ENCODE measurements at regions not wholly inside any gene's neighbourhood (a gene's known extent, or its start where the extent isn't known, plus 50 kb on each side); places are given as distances from the start of the nearest gene placed in this dataset.

DNA sequence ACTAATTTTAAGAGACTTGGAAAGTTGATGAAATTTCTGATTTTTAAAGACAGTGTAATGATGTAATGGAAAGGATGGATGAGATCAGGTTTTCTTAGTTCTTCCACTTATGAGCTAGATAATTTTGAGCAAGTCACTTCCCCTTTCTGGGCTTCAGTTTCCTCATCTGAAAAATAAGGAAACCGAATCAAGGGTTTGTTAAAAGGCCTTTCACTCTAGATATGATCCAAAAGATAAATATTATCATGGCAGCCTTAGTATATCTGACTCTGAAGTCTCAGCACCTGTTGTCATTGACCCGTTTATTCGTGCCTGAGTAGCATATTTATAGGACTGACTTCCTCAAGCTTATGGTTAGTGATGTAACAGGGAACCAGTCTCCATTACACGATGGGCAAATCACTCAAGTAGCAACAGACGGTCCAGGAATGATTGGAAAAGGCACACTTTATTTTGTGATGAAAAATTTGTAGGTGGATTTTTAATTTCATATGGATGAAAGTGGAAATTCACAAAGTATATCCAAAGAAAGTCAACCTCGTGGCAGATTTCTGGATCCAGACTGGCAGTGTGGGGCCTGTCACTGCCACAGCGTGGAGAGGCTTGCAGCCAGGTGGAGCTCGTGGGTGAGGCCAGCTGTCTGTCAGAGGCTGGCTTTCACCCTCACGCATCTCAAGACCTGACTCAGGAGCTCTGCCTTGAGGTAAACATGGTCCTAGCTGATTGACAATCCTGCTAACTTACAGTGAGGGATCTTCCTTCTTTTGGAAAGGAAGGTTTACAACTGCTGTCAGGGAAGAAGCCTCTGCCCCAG lies 137.9 kb upstream of the CXCR4 start:
- no peak for DNase-seq (ENCODE audit: low spot score)
- H3K4me3 Mint-ChIP-seq (ENCODE audit: unreplicated experiment) = no peak overlapping the region
- H3K27me3 Mint-ChIP-seq (ENCODE audit: unreplicated experiment) = peaks cover 6% of the 10 kb centered on the region
- no peak overlapping the region for H3K27ac Mint-ChIP-seq (ENCODE audit: unreplicated experiment)
- no peaks in the 10 kb centered on the region for H3K9me3 Mint-ChIP-seq (ENCODE audit: unreplicated experiment)
- no peak for TF ChIP-seq CTCF (IDR thresholded peaks at IDR 0.05; ENCODE audit: unreplicated experiment)
- no peaks in the 10 kb centered on the region for H3K36me3 Mint-ChIP-seq (ENCODE audit: low read depth, unreplicated experiment)
- H3K4me1 Mint-ChIP-seq (ENCODE audit: unreplicated experiment) = no peaks in the 10 kb centered on the region

- TF ChIP-seq CTCF (IDR thresholded peaks at IDR 0.05; ENCODE audit: unreplicated experiment) = no peak
- H3K27me3 Mint-ChIP-seq (ENCODE audit: unreplicated experiment) = peaks cover 4% of the 10 kb centered on the region
- no peaks in the 10 kb centered on the region for H3K4me1 Mint-ChIP-seq (ENCODE audit: unreplicated experiment)
- no peaks in the 10 kb centered on the region for H3K9me3 Mint-ChIP-seq (ENCODE audit: unreplicated experiment)
- no peaks in the 10 kb centered on the region for H3K36me3 Mint-ChIP-seq (ENCODE audit: low read depth, unreplicated experiment)
- H3K4me3 Mint-ChIP-seq (ENCODE audit: unreplicated experiment) = no peak overlapping the region
- H3K27ac Mint-ChIP-seq (ENCODE audit: unreplicated experiment) = no peak overlapping the region
- no peak for DNase-seq (ENCODE audit: low spot score)
These were observed 137.2 kb upstream of the CXCR4 start for GRCh38 chr2:136255127-136255526.

GRCh38 chr2:136254681-136255080 lies 136.7 kb upstream of the CXCR4 start:
- Mint-ChIP-seq H3K9me3 (ENCODE audit: unreplicated experiment) (no peaks in the 10 kb centered on the region), H3K27ac (ENCODE audit: unreplicated experiment) (no peak overlapping the region), H3K27me3 (ENCODE audit: unreplicated experiment) (peaks cover 5% of the 10 kb centered on the region), H3K36me3 (ENCODE audit: low read depth, unreplicated experiment) (no peaks in the 10 kb centered on the region), H3K4me1 (ENCODE audit: unreplicated experiment) (no peaks in the 10 kb centered on the region), H3K4me3 (ENCODE audit: unreplicated experiment) (no peak overlapping the region)
- no peak for DNase-seq (ENCODE audit: low spot score)
- no peak for TF ChIP-seq CTCF (IDR thresholded peaks at IDR 0.05; ENCODE audit: unreplicated experiment)

GRCh38 chr2:136253288-136254004 lies 135.5 kb upstream of the CXCR4 start:
- no peak for DNase-seq (ENCODE audit: low spot score)
- H3K36me3 Mint-ChIP-seq (ENCODE audit: low read depth, unreplicated experiment) = no peaks in the 10 kb centered on the region
- peaks cover 7% of the 10 kb centered on the region for H3K27me3 Mint-ChIP-seq (ENCODE audit: unreplicated experiment)
- no peak overlapping the region for H3K4me3 Mint-ChIP-seq (ENCODE audit: unreplicated experiment)
- H3K27ac Mint-ChIP-seq (ENCODE audit: unreplicated experiment) = no peak overlapping the region
- H3K4me1 Mint-ChIP-seq (ENCODE audit: unreplicated experiment) = no peaks in the 10 kb centered on the region
- TF ChIP-seq CTCF (IDR thresholded peaks at IDR 0.05; ENCODE audit: unreplicated experiment) = no peak
- H3K9me3 Mint-ChIP-seq (ENCODE audit: unreplicated experiment) = no peaks in the 10 kb centered on the region

Data from endothelial cell (in vitro differentiated cells).